ENCODE measurements at regions not wholly inside any gene's neighbourhood (a gene's known extent, or its start where the extent isn't known, plus 50 kb on each side); places are given as distances from the start of the nearest gene placed in this dataset.
A peak's percentile ranks its signal among the peaks of the same experiment; 100 is the strongest.
"Not testable (repeated sequence)": the region's sequence is repeated elsewhere in the genome, so short reads cannot be mapped to it uniquely, and the experiment has no call there.

DNA sequence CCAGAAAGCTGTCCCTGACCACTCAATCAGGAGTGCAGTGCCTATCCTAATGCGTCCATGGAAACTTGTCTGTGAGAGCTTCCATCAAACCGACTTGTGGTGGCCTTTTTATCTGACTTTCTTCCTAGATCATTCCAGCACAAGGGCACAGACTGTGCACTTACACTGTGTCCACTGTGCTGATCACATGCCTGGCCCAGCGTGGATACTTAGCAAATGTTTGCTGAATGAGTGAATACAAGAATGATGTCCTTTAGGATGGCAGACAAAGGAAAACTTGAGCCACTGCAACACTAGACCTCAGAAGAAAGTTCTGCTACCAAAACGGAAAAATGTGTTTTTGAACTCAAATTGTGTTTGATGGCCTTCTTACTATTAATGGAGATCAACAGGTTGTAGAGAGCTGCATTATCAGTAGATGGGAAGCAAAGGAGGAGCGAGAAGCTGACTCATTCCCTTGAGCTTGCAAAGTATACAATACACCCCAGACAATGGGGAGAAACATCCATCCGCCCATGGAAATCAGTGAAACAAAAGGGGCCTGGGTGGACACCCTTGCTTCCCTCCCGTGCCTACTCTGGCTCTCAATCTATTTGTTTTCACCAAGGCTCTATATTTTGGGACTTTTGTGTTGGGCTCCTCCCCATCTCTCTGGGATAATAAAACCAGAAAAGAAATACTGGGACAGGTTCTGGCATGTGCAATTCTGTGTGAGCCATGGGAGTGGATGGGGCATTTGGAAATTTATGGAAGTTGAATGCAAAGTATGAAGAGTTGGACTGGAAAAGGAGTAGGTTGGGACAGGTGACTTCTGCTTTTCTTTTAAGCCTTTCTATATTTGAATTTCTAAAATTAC lies 76.2 kb upstream of the ZFAND5 start:
- Histone ChIP-seq H3K9me3 (no peaks in the 10 kb centered on the region), H3K27me3 (no peaks in the 10 kb centered on the region), H3K27ac (no peak overlapping the region), H3K36me3 (no peaks in the 10 kb centered on the region), H3K4me1 (peaks cover 7% of the 10 kb centered on the region), H3K4me3 (no peak overlapping the region)
- intact Hi-C loops (cut with DNase I): no loop called here
- ATAC-seq (no peak), DNase-seq (no peak)
- TF ChIP-seq, protein P1, sequence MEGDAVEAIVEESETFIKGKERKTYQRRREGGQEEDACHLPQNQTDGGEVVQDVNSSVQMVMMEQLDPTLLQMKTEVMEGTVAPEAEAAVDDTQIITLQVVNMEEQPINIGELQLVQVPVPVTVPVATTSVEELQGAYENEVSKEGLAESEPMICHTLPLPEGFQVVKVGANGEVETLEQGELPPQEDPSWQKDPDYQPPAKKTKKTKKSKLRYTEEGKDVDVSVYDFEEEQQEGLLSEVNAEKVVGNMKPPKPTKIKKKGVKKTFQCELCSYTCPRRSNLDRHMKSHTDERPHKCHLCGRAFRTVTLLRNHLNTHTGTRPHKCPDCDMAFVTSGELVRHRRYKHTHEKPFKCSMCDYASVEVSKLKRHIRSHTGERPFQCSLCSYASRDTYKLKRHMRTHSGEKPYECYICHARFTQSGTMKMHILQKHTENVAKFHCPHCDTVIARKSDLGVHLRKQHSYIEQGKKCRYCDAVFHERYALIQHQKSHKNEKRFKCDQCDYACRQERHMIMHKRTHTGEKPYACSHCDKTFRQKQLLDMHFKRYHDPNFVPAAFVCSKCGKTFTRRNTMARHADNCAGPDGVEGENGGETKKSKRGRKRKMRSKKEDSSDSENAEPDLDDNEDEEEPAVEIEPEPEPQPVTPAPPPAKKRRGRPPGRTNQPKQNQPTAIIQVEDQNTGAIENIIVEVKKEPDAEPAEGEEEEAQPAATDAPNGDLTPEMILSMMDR (IDR thresholded peaks at IDR 0.05): no peak

GRCh38 chr9:72440378-72440777 lies 75.4 kb upstream of the ZFAND5 start:
- Histone ChIP-seq H3K4me3 (no peak overlapping the region), H3K9me3 (no peaks in the 10 kb centered on the region), H3K27ac (no peak overlapping the region), H3K36me3 (no peaks in the 10 kb centered on the region), H3K27me3 (no peaks in the 10 kb centered on the region), H3K4me1 (peaks cover 7% of the 10 kb centered on the region)
- no peak for DNase-seq
- TF ChIP-seq, protein P1 (IDR thresholded peaks at IDR 0.05): no peak
- peak; percentile 70 for ATAC-seq
- intact Hi-C loops (cut with DNase I): no loop called here

- H3K27ac ChIP-seq; intact Hi-C loops (cut with DNase I); H3K36me3 ChIP-seq; H3K9me3 ChIP-seq; H3K27me3 ChIP-seq; H3K4me3 ChIP-seq; H3K4me1 ChIP-seq; DNase-seq: not testable (repeated sequence)
- peak; percentile 33 for ATAC-seq
These were observed 68.7 kb upstream of the ZFAND5 start for GRCh38 chr9:72433616-72434267.

- no peaks in the 10 kb centered on the region for H3K4me1 ChIP-seq
- no peak overlapping the region for H3K4me3 ChIP-seq
- ATAC-seq (no peak), DNase-seq (no peak)
- TF ChIP-seq, protein P1 (IDR thresholded peaks at IDR 0.05): no peak
- intact Hi-C loops (cut with DNase I): no loop called here
- no peaks in the 10 kb centered on the region for H3K36me3 ChIP-seq
- no peak overlapping the region for H3K27ac ChIP-seq
- H3K9me3 ChIP-seq: no peaks in the 10 kb centered on the region
- no peaks in the 10 kb centered on the region for H3K27me3 ChIP-seq
These were observed 66.0 kb upstream of the ZFAND5 start for GRCh38 chr9:72431036-72431435.

DNA sequence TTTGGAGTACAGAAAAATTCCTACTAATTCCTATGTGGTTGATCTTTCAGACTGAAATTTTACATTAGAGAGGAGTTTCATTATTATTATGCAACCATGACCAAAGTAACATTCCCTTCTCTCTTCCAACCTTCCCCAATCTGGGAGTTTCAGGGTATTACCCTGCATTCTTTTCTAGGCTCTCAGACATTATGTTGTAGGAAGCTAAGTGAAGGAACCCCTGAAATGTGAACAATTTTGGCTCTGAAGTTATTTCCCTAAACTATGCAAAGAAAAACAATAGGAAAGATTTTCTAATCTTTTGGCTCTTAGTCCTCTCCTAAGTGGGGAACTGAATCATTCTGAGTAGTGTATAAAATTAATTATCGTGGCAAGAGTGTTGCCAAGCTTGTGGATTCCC lies 63.3 kb upstream of the ZFAND5 start:
- H3K27ac ChIP-seq: no peak overlapping the region
- DNase-seq: no peak
- no peak for ATAC-seq

GRCh38 chr9:72427801-72428200 lies 62.8 kb upstream of the ZFAND5 start:
- H3K4me3 ChIP-seq: no peak overlapping the region
- TF ChIP-seq, protein P1 (IDR thresholded peaks at IDR 0.05): no peak
- DNase-seq: no peak
- no peak overlapping the region for H3K27ac ChIP-seq
- intact Hi-C loops (cut with DNase I): no loop called here
- no peaks in the 10 kb centered on the region for H3K9me3 ChIP-seq
- no peaks in the 10 kb centered on the region for H3K4me1 ChIP-seq
- ATAC-seq: no peak
- no peaks in the 10 kb centered on the region for H3K27me3 ChIP-seq
- no peaks in the 10 kb centered on the region for H3K36me3 ChIP-seq

More for the DNA sequence above, 63.3 kb upstream of the ZFAND5 start:
- Histone ChIP-seq H3K27me3 (no peaks in the 10 kb centered on the region), H3K36me3 (no peaks in the 10 kb centered on the region), H3K4me3 (no peak overlapping the region), H3K9me3 (no peaks in the 10 kb centered on the region), H3K4me1 (no peaks in the 10 kb centered on the region)
- TF ChIP-seq, protein P1 (IDR thresholded peaks at IDR 0.05): no peak
- intact Hi-C loops (cut with DNase I): no loop called here
